ENCODE measurements at regions not wholly inside any gene's neighbourhood (a gene's known extent, or its start where the extent isn't known, plus 50 kb on each side); places are given as distances from the start of the nearest gene placed in this dataset.
"Not testable (repeated sequence)": the region's sequence is repeated elsewhere in the genome, so short reads cannot be mapped to it uniquely, and the experiment has no call there.

DNA sequence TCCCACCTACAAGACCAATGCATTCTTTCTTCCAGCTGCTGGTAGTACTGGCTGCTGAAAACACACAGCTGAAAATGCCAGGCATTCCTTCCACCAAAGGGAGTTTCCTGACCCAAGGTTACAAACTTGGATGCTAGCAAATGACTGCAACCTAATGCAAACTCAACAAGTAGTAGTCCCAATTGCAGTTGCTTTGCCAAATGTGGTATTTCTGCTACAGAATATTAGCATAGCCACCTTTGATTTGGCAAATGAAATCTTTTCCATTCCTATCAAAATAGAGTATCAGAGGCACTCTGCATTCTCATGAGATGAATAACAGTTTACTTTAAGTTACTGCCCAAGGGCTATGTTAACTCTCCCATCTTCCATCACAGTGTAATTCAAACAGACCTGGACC lies 172.0 kb upstream of the ARHGAP42 start:
- Mint-ChIP-seq H3K27me3 (no peaks in the 10 kb centered on the region), H3K27ac (no peak overlapping the region), H3K4me3 (no peak overlapping the region), H3K9me3 (no peaks in the 10 kb centered on the region), H3K4me1 (ENCODE audit: unreplicated experiment) (no peaks in the 10 kb centered on the region), H3K36me3 (no peaks in the 10 kb centered on the region)
- no peak for DNase-seq (ENCODE audit: extremely low spot score, unreplicated experiment)
- no peak for TF ChIP-seq CTCF (conservative IDR thresholded peaks at IDR 0.05)

DNA sequence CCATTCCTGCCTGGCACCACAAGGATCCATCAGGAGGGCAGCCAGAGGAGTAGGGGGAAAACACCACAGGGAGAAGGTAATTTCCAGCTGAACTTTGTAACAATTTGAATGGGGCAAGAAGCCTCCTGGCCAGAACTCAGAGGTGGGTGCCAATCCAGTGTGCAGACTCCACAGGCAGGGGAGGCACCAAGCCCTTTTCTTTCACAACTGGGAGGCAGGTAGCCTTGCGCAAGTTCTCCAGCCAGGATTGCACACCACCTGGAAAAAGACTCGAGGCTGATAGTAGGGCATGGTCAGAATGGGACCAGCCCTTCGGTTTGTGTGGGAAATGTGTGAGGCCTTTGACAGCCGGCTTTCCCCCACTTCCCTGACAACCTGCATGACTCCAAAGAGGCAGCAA lies 161.9 kb upstream of the ARHGAP42 start:
- H3K27me3 Mint-ChIP-seq: no peaks in the 10 kb centered on the region
- H3K36me3 Mint-ChIP-seq: peaks cover 6% of the 10 kb centered on the region
- DNase-seq (ENCODE audit: extremely low spot score, unreplicated experiment): no peak
- no peak overlapping the region for H3K27ac Mint-ChIP-seq
- no peaks in the 10 kb centered on the region for H3K4me1 Mint-ChIP-seq (ENCODE audit: unreplicated experiment)
- H3K4me3 Mint-ChIP-seq: no peak overlapping the region
- no peak for TF ChIP-seq CTCF (conservative IDR thresholded peaks at IDR 0.05)
- H3K9me3 Mint-ChIP-seq: peaks cover 6% of the 10 kb centered on the region

DNA sequence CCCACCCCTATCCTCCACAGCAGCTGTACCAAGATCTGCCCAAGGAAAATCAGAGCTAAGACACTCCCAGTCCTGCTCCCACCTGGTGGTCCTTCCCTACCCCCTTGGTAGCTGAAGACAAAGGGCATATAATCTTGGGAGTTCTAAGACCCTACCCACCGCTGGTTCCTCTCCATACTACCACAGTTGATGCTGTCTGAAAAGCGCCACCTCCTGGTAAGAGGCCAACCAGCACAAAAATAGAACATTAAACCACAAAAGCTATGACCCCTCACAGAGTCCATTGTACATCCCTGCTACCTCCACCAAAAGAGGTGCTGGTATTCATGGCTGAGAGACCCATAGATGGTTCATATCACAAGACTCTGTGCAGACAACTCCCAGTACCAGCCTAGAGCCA lies 161.5 kb upstream of the ARHGAP42 start:
- Mint-ChIP-seq H3K4me1 (ENCODE audit: unreplicated experiment) (no peaks in the 10 kb centered on the region), H3K36me3 (peaks cover 6% of the 10 kb centered on the region), H3K27me3 (no peaks in the 10 kb centered on the region), H3K4me3 (no peak overlapping the region), H3K27ac (no peak overlapping the region), H3K9me3 (peaks cover 6% of the 10 kb centered on the region)
- no peak for DNase-seq (ENCODE audit: extremely low spot score, unreplicated experiment)
- peak; percentile 42 for TF ChIP-seq CTCF (conservative IDR thresholded peaks at IDR 0.05)

DNA sequence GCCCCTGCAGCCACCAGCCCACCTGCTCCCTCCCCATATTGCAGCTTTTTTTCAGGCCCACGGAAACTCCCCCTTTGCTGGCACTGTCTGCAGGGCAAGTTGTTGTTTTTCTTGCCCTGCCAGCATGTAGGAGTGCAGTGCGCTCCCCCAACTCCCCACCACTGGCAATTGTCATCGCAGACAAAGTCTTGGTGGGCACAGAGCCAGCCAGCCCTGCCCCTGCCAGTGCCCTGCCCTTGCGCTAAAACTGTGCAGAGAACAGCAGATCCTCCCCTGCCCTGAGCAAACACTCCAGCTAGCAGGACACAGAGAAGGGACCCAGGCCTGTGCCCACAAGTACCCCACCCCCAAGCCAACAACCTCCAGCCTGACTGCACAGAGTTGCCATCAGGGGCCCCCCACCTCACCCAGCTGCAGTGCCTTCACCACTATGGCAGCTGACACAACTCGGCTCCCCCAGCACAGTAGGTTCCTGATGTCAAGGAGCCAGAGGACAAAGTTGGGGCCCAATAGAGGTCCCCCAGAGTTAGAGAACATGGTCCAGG lies 158.1 kb upstream of the ARHGAP42 start:
- H3K36me3 Mint-ChIP-seq: peaks cover 6% of the 10 kb centered on the region
- peaks cover 12% of the 10 kb centered on the region for H3K9me3 Mint-ChIP-seq
- TF ChIP-seq CTCF (conservative IDR thresholded peaks at IDR 0.05): no peak
- DNase-seq (ENCODE audit: extremely low spot score, unreplicated experiment): no peak
- no peak overlapping the region for H3K27ac Mint-ChIP-seq
- H3K27me3 Mint-ChIP-seq: no peaks in the 10 kb centered on the region
- H3K4me1 Mint-ChIP-seq (ENCODE audit: unreplicated experiment): no peaks in the 10 kb centered on the region
- H3K4me3 Mint-ChIP-seq: no peak overlapping the region

GRCh38 chr11:100531290-100531689 lies 155.8 kb upstream of the ARHGAP42 start:
- not testable (repeated sequence) for H3K27ac Mint-ChIP-seq; H3K27me3 Mint-ChIP-seq; H3K36me3 Mint-ChIP-seq; DNase-seq (ENCODE audit: extremely low spot score, unreplicated experiment); H3K4me1 Mint-ChIP-seq (ENCODE audit: unreplicated experiment); H3K4me3 Mint-ChIP-seq
- H3K9me3 Mint-ChIP-seq: peaks cover 12% of the 10 kb centered on the region

GRCh38 chr11:100536979-100537378 lies 150.1 kb upstream of the ARHGAP42 start:
- H3K4me1 Mint-ChIP-seq (ENCODE audit: unreplicated experiment): no peaks in the 10 kb centered on the region
- no peak for TF ChIP-seq CTCF (conservative IDR thresholded peaks at IDR 0.05)
- H3K27me3 Mint-ChIP-seq: no peaks in the 10 kb centered on the region
- no peaks in the 10 kb centered on the region for H3K36me3 Mint-ChIP-seq
- no peak overlapping the region for H3K4me3 Mint-ChIP-seq
- peaks cover 6% of the 10 kb centered on the region for H3K9me3 Mint-ChIP-seq
- H3K27ac Mint-ChIP-seq: no peak overlapping the region
- no peak for DNase-seq (ENCODE audit: extremely low spot score, unreplicated experiment)
